OCI-LY1 (cell line): ENCODE measurements at regions not wholly inside any gene's neighbourhood (a gene's known extent, or its start where the extent isn't known, plus 50 kb on each side); places are given as distances from the start of the nearest gene placed in this dataset.

Experiments
- EZH2 ChIP-seq: fragments of 200-600 bp; sonication (generic), shearing (Covaris generic); IDR thresholded peaks from 2 replicates; pipeline ENCODE4 v1.8.0; 2017; ENCODE audit warnings: borderline replicate concordance, mixed run types, mild to moderate bottlenecking, antibody characterized with exemption, low read length, moderate library complexity, mixed read lengths
- TF ChIP-seq, protein P1 (sequence below): fragments of 200-600 bp; sonication (generic), shearing (Covaris generic); IDR thresholded peaks from 2 replicates; pipeline ENCODE4 v1.5.1; 2017; ENCODE audit warnings: mild to moderate bottlenecking, antibody characterized with exemption, low read length, moderate library complexity, mixed read lengths

DNA sequence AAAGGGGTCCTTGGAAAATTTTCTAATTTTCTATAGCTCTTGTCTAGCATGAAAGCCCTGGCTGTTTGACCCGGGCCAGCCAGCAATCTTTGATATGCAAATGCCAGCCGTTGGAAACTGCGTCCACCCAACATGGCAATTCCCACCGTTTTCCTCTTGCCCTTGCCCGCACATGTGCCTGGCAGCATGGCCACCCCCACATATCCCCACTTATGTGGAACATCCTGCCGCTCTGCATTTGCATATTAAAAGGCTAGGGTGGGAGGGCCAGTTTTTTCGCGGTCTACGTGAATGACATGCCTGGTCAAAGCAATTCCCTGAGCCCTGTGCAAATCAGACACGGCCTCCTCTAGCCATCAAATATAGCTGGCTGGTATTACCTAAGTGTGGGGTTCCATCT lies 110.3 kb upstream of the TDRD3 start:
- TF ChIP-seq EZH2, result no peak
- TF ChIP-seq, protein P1, sequence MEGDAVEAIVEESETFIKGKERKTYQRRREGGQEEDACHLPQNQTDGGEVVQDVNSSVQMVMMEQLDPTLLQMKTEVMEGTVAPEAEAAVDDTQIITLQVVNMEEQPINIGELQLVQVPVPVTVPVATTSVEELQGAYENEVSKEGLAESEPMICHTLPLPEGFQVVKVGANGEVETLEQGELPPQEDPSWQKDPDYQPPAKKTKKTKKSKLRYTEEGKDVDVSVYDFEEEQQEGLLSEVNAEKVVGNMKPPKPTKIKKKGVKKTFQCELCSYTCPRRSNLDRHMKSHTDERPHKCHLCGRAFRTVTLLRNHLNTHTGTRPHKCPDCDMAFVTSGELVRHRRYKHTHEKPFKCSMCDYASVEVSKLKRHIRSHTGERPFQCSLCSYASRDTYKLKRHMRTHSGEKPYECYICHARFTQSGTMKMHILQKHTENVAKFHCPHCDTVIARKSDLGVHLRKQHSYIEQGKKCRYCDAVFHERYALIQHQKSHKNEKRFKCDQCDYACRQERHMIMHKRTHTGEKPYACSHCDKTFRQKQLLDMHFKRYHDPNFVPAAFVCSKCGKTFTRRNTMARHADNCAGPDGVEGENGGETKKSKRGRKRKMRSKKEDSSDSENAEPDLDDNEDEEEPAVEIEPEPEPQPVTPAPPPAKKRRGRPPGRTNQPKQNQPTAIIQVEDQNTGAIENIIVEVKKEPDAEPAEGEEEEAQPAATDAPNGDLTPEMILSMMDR, result no peak
